ENCODE measurements at regions not wholly inside any gene's neighbourhood (a gene's known extent, or its start where the extent isn't known, plus 50 kb on each side); places are given as distances from the start of the nearest gene placed in this dataset.
A peak's percentile ranks its signal among the peaks of the same experiment; 100 is the strongest.

DNA sequence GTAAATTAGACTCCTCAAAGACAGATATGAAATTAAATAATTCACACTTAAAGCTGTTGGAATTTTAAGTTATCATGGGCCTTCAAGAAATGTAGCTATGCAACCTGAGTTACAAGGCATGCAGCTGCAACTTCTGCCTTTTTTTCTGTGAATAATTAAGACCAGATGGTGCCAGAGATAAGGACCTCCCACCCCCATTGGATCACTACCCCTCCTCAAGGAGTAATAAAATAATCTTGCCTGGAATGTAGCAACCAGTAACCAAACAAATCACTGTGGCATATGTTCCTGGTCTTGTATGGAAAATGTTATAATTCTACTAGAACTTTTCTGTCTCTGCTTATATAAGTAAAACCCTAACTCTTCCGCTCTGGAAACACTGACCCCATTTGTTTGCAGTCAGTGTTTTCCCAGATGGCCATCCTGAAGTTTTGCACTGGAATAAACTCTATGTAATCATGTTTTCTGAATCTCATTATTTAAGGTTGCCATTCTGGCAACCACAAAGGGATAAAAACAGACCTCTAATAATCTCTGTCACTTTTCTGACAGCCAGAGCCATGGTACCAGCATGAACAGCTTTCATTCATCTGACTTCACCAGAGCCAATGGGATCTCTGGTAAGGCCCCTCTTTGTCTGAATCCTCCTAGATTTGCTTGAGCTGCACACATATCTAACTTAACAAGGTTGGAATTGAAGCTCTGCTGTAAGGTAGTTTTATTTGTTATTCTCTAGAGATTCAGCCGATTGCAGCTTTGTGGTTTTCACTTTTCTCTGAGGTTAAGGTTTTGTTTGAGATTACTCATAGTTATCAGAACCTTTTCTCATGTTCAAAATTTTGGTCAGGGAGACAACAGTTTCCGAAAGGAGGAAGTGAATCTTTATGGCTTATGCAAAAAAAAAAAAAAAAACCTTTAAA is 274.6 kb downstream of the NAF1 start:
- H3K4me3 ChIP-seq (ENCODE audit: low read depth, low read length): no peak overlapping the region
- DNase-seq (ENCODE audit: low read depth): peak; percentile 87
- TF ChIP-seq, protein P1, sequence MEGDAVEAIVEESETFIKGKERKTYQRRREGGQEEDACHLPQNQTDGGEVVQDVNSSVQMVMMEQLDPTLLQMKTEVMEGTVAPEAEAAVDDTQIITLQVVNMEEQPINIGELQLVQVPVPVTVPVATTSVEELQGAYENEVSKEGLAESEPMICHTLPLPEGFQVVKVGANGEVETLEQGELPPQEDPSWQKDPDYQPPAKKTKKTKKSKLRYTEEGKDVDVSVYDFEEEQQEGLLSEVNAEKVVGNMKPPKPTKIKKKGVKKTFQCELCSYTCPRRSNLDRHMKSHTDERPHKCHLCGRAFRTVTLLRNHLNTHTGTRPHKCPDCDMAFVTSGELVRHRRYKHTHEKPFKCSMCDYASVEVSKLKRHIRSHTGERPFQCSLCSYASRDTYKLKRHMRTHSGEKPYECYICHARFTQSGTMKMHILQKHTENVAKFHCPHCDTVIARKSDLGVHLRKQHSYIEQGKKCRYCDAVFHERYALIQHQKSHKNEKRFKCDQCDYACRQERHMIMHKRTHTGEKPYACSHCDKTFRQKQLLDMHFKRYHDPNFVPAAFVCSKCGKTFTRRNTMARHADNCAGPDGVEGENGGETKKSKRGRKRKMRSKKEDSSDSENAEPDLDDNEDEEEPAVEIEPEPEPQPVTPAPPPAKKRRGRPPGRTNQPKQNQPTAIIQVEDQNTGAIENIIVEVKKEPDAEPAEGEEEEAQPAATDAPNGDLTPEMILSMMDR (IDR thresholded peaks at IDR 0.05; ENCODE audit: insufficient read depth, low read depth, low read length, missing control alignments): no peak

DNA sequence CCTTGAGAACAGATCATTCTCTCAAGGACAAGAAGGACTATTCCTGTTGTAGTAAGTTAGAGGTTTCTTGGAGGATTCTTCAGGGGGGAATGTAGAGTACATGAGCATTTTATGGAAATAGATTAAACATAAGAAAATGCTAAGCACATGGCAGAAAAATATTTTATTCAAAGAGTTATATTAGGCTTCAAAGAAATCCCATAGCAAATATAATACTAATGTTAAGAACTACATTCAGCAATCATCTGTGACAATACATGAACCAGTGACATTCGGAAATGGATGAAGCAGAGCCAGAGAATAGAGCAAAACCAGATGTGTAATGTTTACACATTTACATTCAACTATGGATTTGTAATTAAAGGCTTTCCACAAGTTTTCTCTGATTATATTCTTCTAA is 288.6 kb downstream of the NAF1 start:
- TF ChIP-seq, protein P1 (IDR thresholded peaks at IDR 0.05; ENCODE audit: insufficient read depth, low read depth, low read length, missing control alignments): no peak
- H3K4me3 ChIP-seq (ENCODE audit: low read depth, low read length): no peak overlapping the region

DNA sequence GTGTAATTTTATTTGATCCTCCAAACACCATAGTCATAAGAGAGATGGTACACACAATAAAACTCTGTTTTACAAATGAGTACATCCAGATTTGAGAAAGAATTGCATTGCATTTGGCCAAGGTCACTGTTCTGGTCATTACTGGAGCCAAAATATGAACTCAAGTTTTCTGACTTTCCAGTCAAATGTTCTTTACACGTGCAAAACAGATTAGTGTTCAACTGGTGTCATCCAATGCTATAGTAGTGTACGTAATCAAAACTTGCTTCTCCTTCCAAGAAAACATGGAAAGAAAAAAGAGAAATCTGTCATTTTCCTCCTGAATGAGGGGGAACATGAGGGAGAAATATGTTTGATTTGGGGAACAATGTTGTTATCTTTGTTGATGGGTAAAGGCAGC is 291.9 kb downstream of the NAF1 start:
- no peak overlapping the region for H3K4me3 ChIP-seq (ENCODE audit: low read depth, low read length)
- TF ChIP-seq, protein P1 (IDR thresholded peaks at IDR 0.05; ENCODE audit: insufficient read depth, low read depth, low read length, missing control alignments): no peak
- no peak for DNase-seq (ENCODE audit: low read depth)

More for the DNA sequence above, 288.6 kb downstream of the NAF1 start:
- no peak for DNase-seq (ENCODE audit: low read depth)

DNA sequence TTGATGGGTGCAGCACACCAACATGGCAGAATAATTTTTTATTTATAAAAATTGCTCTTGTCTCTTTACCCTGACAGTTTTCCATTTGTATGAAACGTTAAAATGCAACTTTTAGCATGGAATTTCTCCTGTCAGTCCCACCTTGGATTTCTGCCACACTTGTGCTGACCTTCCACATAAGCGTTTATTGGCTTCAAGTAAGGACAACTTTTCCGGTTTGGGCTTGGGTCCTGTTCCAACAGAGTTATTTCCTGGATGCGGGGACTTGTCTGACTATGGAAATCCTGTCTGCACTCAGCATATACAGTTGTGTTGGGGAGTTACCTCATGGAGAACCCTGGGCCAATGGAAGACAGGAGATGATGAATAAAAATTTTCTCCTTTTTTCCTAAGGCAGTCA is 294.7 kb downstream of the NAF1 start:
- DNase-seq (ENCODE audit: low read depth): no peak
- TF ChIP-seq, protein P1 (IDR thresholded peaks at IDR 0.05; ENCODE audit: insufficient read depth, low read depth, low read length, missing control alignments): no peak
- H3K4me3 ChIP-seq (ENCODE audit: low read depth, low read length): no peak overlapping the region

DNA sequence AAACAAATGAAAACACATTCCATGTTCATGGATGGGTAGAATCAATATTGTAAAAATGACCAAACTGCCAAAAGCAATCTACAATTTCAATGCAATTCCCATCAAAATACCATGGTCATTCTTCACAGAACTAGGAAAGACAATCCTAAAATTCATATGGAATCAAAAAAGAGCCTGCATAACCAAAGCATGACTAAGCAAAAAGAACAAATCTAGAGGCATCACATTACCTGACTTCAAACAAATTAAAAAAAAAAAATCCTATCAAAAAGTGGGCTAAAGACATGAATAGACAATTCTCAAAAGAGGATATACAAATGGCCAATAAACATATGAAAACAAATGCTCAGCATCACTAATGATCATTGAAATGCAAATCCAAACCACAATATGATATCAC is 297.5 kb downstream of the NAF1 start:
- no peak overlapping the region for H3K4me3 ChIP-seq (ENCODE audit: low read depth, low read length)
- TF ChIP-seq, protein P1 (IDR thresholded peaks at IDR 0.05; ENCODE audit: insufficient read depth, low read depth, low read length, missing control alignments): no peak
- no peak for DNase-seq (ENCODE audit: low read depth)

DNA sequence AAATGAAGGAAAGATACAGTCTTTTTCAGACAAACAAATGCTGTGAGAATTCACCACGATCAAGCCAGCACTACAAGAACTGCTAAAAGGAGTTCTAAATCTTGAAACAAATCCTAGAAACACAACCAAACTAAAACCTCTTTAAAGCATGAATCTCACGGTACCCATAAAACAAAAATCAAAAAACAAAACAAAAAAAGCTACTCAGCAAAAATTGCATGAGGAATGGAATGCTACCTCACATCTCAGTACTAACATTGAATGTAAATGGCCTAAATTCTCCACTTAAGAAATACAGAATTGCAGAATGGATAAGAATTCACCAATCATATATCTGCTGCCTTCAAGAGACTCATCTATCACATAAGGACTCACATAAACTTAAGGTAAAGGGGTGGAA is 300.1 kb downstream of the NAF1 start:
- TF ChIP-seq, protein P1 (IDR thresholded peaks at IDR 0.05; ENCODE audit: insufficient read depth, low read depth, low read length, missing control alignments): no peak
- no peak for DNase-seq (ENCODE audit: low read depth)
- H3K4me3 ChIP-seq (ENCODE audit: low read depth, low read length): no peak overlapping the region

Data from GM12865 (cell line).